Ectodermal cell (in vitro differentiated cells): ENCODE measurements at regions not wholly inside any gene's neighbourhood (a gene's known extent, or its start where the extent isn't known, plus 50 kb on each side); places are given as distances from the start of the nearest gene placed in this dataset.

ENCODE experiments used
- H3K27ac ChIP-seq: 2 replicates; pipeline ENCODE4 v1.7.0; 2013; ENCODE audit warnings: mild to moderate bottlenecking, low read depth, low read length; ENCODE audit not compliant: insufficient read depth, poor library complexity, severe bottlenecking
- H3K27me3 ChIP-seq: 2 replicates; pipeline ENCODE4 v1.7.0; 2013; ENCODE audit warnings: mild to moderate bottlenecking, low read length; ENCODE audit not compliant: insufficient read depth, control insufficient read depth, poor library complexity, severe bottlenecking
- H3K36me3 ChIP-seq: one replicate; pipeline ENCODE4 v1.7.0; 2013; ENCODE audit warnings: low read length; ENCODE audit not compliant: control insufficient read depth, insufficient read depth
- H3K4me1 ChIP-seq: one replicate; pipeline ENCODE4 v1.7.0; 2013; ENCODE audit warnings: low read length; ENCODE audit not compliant: control insufficient read depth, insufficient read depth
- H3K4me3 ChIP-seq: 2 replicates; pipeline ENCODE4 v1.7.0; 2013; ENCODE audit warnings: low read depth, low read length, control low read depth; ENCODE audit not compliant: insufficient read depth
- H3K9me3 ChIP-seq: 2 replicates; pipeline ENCODE4 v1.7.0; 2013; ENCODE audit warnings: mild to moderate bottlenecking, low read length, moderate library complexity; ENCODE audit not compliant: control insufficient read depth
- WGBS, 2 experiments: methylation state at CpG; one replicate each; pipeline ENCODE4 v1.1.7; 2013; ENCODE audit warnings: missing lambda C conversion rate in 2 of 2; 5-methylcytosine and 5-hydroxymethylcytosine counted together

DNA sequence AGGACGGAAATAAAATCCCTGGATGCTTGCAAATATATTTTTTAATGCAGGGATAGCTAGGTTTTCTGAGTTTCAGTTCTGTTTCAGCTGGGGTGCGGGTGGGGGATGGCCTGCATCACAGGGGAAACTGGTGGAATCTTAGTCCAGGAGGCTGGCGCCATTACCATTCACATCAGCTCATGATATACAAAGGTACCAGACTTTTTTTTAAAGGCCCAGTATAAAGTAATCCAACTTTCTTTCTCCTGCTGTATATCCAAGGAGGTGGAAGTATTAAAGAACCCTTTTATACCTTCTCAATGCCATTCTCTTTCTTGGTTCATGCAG is 343.8 kb downstream of the KCNRG start:
- H3K4me1 ChIP-seq: peaks cover 1% of the 10 kb centered on the region
- H3K27me3 ChIP-seq: no peaks in the 10 kb centered on the region
- H3K9me3 ChIP-seq: no peaks in the 10 kb centered on the region
- H3K4me3 ChIP-seq: no peak overlapping the region
- H3K36me3 ChIP-seq: no peaks in the 10 kb centered on the region
- whole genome bisulfite sequencing, 2 experiments: 88 to 90% methylated on average over 3 of the region's 3 CpGs
- H3K27ac ChIP-seq: no peak overlapping the region

DNA sequence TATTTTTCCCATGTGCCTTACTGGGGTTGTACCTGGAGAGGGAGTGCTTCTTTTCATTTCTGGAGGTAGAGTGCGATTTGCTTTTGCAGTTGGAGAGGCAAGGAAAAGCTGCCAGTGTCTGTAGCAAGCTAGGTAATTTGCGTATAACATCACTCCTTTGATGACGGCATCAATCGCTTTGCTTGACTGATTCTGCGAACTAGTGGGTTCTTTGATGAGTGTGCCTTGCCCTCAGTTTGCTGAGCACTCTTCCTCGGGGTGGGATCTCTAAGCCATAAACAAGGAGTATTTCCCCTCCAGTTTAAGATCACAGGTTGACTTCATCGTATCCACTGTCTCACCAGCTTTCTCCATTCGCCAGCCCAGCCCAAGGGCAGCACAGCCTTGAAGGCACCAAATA is 344.5 kb downstream of the KCNRG start:
- WGBS, 2 experiments: 90 to 91% methylated on average over 8 of the region's 8 CpGs

DNA sequence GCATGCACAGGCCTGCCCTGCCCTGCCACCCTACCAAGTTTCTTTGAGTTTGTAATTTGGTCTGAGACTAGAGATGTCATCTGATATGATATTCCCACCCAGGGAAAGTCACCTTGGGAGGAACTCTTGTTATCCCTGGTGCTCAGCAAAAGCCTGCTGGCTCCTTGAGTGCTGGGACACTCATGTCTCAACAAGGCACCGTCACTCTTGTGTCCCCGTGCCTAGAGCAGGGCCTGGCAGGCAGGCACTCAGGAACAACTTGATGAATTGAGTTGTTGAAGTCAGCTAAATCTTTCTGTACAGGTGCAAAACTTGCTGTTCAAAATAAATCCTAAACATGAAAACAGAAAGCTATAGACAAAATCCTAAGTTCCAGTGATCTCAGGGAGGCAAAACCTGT is 345.4 kb downstream of the KCNRG start:
- Histone ChIP-seq H3K36me3 (no peaks in the 10 kb centered on the region), H3K27me3 (no peaks in the 10 kb centered on the region), H3K9me3 (no peaks in the 10 kb centered on the region), H3K27ac (no peak overlapping the region), H3K4me3 (no peak overlapping the region), H3K4me1 (no peaks in the 10 kb centered on the region)
- WGBS, 2 experiments: 91 to 96% methylated on average over 2 of the region's 2 CpGs

More for the DNA sequence above, 344.5 kb downstream of the KCNRG start:
- Histone ChIP-seq H3K4me1 (no peaks in the 10 kb centered on the region), H3K4me3 (no peak overlapping the region), H3K27me3 (no peaks in the 10 kb centered on the region), H3K36me3 (no peaks in the 10 kb centered on the region), H3K27ac (no peak overlapping the region), H3K9me3 (no peaks in the 10 kb centered on the region)

DNA sequence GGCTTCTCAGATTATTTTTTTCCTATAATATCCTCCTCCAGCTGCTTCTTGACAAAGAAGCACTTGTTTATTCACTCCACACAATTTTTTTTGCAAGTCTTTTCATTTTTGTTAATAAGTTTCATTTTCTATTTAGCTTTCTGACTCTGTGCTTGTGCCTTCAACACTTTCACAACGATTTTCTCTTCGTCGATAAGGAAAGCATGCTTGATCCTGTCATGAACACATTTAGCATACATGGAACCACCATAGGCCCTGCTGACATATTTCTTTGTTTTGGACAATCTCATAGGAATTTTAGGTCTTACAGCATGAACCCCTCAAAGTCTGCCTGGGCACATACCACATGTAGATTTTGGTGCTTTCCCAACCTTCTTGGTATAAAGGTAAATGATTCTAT is 346.0 kb downstream of the KCNRG start:
- no peak overlapping the region for H3K4me3 ChIP-seq
- H3K9me3 ChIP-seq: no peaks in the 10 kb centered on the region
- no peaks in the 10 kb centered on the region for H3K4me1 ChIP-seq
- H3K36me3 ChIP-seq: no peaks in the 10 kb centered on the region
- H3K27ac ChIP-seq: no peak overlapping the region
- H3K27me3 ChIP-seq: no peaks in the 10 kb centered on the region
- 77 to 83% methylated on average over 3 of the region's 3 CpGs for WGBS, 2 experiments

DNA sequence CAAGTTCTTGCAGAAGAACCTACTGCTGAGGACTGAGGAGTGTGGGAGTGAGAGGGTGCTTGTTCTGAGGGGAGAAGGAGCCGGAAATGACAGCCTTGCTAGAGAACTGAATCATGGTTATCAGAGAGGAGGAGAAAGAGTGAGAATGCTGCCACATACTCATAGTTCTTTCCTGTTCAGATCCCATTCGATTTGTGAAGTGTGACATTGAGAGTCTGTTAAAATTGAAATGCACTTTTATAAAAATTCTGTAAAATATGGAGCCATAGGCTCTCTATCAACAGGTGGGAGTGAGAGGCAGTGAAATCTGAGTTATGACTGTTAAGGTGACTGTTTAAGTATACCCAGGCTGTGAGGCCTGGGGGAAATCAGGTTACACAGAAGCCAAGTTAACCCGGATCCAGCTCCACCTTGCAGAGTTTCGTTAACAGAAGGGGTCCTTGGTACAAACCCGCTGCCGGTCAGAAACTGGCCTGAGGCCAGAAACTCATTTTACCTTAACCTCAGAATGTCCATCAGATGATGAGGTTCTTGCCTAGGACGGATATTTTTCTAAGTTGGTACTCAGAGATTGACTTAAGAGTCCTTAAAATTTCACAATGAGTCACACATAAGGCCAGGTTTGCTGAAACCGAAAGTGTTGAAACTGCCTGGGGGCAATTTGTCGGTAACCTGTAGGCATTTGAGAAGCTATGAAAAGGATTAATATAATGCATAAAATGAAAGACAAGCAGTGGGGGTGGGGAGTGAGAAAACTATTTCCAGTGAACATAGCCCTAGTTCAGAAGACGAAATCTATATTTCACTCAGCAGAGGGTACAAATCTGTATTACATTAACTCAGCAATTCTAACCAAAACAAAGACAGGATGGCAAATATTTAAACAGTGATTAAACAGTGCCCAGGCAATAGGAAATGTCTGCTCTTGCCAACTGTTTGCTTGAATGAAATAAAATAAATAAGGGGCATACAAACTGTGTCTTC is 350.5 kb downstream of the KCNRG start:
- no peak overlapping the region for H3K4me3 ChIP-seq
- no peak overlapping the region for H3K27ac ChIP-seq
- WGBS, 2 experiments: 94 to 97% methylated on average over 9 to 10 of the region's 10 CpGs
- H3K27me3 ChIP-seq: no peaks in the 10 kb centered on the region
- no peaks in the 10 kb centered on the region for H3K9me3 ChIP-seq
- H3K36me3 ChIP-seq: no peaks in the 10 kb centered on the region
- H3K4me1 ChIP-seq: no peaks in the 10 kb centered on the region

DNA sequence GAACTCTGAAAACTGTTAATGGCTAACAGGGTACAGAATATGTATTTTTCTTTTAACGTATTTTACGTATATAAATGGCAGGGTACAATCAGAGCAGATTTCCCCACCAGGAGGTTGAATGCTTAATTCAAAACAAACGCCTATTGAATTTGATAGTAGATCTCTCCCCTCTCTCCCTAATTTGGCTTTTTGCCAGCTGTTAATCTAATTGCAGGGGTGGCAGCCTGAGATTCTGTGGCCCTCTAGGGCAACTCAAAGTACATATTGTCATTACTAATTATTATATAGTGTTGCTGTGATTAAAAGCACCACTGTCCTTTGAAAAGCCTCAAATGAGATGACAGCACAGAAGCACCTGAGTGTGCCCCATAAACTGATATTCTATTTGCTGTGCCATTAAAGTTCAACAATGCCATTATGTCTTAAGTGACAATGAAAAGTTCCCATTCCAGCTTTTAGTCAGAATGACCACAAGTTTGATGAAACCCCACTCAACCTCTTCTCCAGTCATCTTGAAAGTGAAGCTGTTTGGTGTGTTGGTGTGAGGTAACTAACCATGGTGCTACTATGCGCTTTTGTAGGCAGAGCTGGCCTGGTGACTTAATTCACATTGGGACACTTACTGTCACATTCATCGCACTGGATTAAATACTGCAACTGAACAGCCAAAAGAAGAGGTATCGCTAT is 351.4 kb downstream of the KCNRG start:
- Histone ChIP-seq H3K36me3 (no peaks in the 10 kb centered on the region), H3K27ac (no peak overlapping the region), H3K4me1 (no peaks in the 10 kb centered on the region), H3K4me3 (no peak overlapping the region), H3K9me3 (no peaks in the 10 kb centered on the region), H3K27me3 (no peaks in the 10 kb centered on the region)
- 95 to 97% methylated on average over 6 of the region's 6 CpGs for WGBS, 2 experiments

DNA sequence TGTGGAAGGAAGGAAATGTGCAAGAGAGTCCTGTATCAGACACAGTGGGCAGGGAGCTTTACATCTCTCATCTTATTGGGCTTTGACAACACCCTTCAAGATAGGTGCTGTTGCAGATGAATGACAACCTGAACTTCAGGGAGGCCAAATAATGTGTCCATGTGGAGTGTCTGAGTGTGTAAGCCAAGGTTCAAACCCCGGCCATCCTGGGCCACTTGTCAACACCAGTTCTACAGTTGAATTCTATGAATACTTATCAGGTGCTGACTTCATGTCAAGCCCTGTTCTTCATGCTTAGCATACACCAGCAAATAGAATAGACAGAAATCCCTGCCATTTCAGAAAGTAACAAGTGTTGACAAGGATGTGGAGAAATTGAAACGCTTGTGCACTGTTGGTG is 354.4 kb downstream of the KCNRG start:
- H3K9me3 ChIP-seq: no peaks in the 10 kb centered on the region
- H3K4me1 ChIP-seq: no peaks in the 10 kb centered on the region
- H3K27me3 ChIP-seq: no peaks in the 10 kb centered on the region
- H3K36me3 ChIP-seq: no peaks in the 10 kb centered on the region
- no peak overlapping the region for H3K4me3 ChIP-seq
- no peak overlapping the region for H3K27ac ChIP-seq
- WGBS, 2 experiments: 95 to 100% methylated on average over 1 to 2 of the region's 2 CpGs

DNA sequence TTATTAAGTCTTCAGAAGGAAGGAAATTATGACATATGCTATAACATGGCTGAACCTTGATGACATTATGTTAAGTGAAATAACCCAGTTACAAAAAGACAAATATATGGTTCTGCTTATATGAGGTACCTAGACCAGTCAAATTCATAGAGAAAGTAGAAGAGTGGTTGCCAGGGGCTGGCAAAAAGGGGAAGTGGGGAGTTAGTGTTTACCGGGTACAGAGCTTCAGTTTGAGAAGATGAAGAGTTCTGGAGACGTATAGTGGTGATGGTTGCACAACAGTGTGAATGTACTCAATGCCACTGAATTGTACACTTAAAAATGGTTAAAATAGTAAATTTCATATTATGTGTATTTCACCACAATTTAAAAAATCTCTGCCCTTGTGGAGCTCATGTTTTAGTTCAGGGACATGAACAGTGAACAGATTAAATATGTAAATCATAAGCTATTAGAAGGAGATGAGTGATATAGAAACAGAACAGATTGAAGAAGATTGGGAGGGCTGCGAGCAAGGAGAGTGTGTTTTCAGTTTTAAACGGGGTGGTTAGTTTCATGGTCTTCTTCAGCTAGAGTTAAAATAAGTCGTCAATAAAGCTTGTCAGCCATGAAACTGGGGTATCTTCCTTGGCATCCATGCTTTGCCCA is 355.2 kb downstream of the KCNRG start:
- H3K4me1 ChIP-seq: no peaks in the 10 kb centered on the region
- H3K27me3 ChIP-seq: no peaks in the 10 kb centered on the region
- H3K9me3 ChIP-seq: no peaks in the 10 kb centered on the region
- WGBS, 2 experiments: 92 to 96% methylated on average over 5 of the region's 5 CpGs
- no peak overlapping the region for H3K27ac ChIP-seq
- H3K36me3 ChIP-seq: no peaks in the 10 kb centered on the region
- H3K4me3 ChIP-seq: no peak overlapping the region

DNA sequence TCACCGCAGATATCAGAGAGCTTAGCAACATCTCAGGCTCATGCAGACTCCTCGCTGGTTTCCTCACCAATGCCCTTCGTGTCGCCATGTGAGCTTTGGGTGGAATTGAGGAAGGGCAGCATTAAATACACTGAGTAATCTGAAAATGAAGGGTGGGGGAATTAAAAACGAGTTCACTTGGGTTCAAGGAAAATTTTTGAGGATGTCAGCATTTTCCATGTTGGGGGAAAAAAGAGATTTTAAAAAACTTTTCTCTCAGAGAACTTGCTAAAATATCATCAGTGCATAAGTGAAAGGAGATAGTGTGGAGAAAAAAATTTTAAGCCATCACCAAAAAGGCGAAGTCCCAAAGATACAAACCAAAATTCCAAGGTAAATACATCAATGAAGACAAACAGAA is 359.3 kb downstream of the KCNRG start:
- Histone ChIP-seq H3K27me3 (no peaks in the 10 kb centered on the region), H3K36me3 (no peaks in the 10 kb centered on the region), H3K4me3 (no peak overlapping the region), H3K4me1 (peaks cover 4% of the 10 kb centered on the region), H3K9me3 (no peaks in the 10 kb centered on the region), H3K27ac (no peak overlapping the region)
- 93% methylated on average over 6 of the region's 6 CpGs for WGBS, 2 experiments

DNA sequence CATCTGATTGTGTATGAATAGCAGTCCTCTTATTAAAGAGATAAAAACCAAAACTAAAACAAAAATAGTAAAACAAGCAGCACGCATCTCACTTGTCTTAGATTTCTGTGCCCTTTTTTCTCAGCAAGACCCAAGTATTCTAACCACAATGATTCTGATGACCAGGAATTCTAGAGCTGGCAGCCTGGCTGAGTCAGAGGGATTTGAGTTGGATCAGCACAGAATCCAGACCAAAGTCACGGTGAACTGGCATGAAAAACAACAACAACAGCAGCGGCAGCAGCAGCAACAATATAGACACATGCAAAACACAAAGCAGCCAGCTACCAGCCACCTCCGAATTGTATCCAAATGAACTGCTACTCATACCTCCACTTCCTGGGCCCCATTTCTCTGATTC is 360.5 kb downstream of the KCNRG start:
- Histone ChIP-seq H3K36me3 (no peaks in the 10 kb centered on the region), H3K27me3 (no peaks in the 10 kb centered on the region), H3K9me3 (peaks cover 2% of the 10 kb centered on the region), H3K4me1 (peaks cover 4% of the 10 kb centered on the region), H3K27ac (no peak overlapping the region), H3K4me3 (no peak overlapping the region)
- WGBS, 2 experiments: 62% methylated on average over 4 of the region's 4 CpGs
